Ishikawa (cell line): ENCODE measurements at regions not wholly inside any gene's neighbourhood (a gene's known extent, or its start where the extent isn't known, plus 50 kb on each side); places are given as distances from the start of the nearest gene placed in this dataset.

ENCODE experiments used
- CEBPB ChIP-seq: IDR thresholded peaks from 2 replicates; pipeline ENCODE4 v1.6.1; 2012
- CREB1 ChIP-seq: IDR thresholded peaks from 2 replicates; pipeline ENCODE4 v1.6.1; 2012; ENCODE audit warnings: low read depth
- EGR1 ChIP-seq: IDR thresholded peaks from 2 replicates; pipeline ENCODE4 v1.6.1; 2012
- EP300 ChIP-seq: IDR thresholded peaks from 2 replicates; pipeline ENCODE4 v1.6.1; 2012; ENCODE audit warnings: borderline replicate concordance
- FOXM1 ChIP-seq: IDR thresholded peaks from 2 replicates; pipeline ENCODE4 v1.6.1; 2012; ENCODE audit warnings: low read depth, borderline replicate concordance
- MAX ChIP-seq: IDR thresholded peaks from 2 replicates; pipeline ENCODE4 v1.6.1; 2012
- NFIC ChIP-seq: IDR thresholded peaks from 2 replicates; pipeline ENCODE4 v1.6.1; 2012
- RAD21 ChIP-seq: IDR thresholded peaks from 2 replicates; pipeline ENCODE4 v1.6.1; 2012; ENCODE audit warnings: low read depth
- REST ChIP-seq: IDR thresholded peaks from 2 replicates; pipeline ENCODE4 v1.6.1; 2012; ENCODE audit warnings: low read depth, mild to moderate bottlenecking
- TAF1 ChIP-seq: IDR thresholded peaks from 2 replicates; pipeline ENCODE4 v1.6.1; 2012; ENCODE audit warnings: low read depth, mild to moderate bottlenecking
- TCF12 ChIP-seq: IDR thresholded peaks from 2 replicates; pipeline ENCODE4 v1.6.1; 2012; ENCODE audit warnings: low read depth
- TEAD4 ChIP-seq: IDR thresholded peaks from 2 replicates; pipeline ENCODE4 v1.6.1; 2012
- USF1 ChIP-seq: IDR thresholded peaks from 2 replicates; pipeline ENCODE4 v1.6.1; 2012
- YY1 ChIP-seq: IDR thresholded peaks from 2 replicates; pipeline ENCODE4 v1.6.1; 2012; ENCODE audit warnings: low read depth
- ZBTB7A ChIP-seq: IDR thresholded peaks from 2 replicates; pipeline ENCODE4 v1.6.1; 2012; ENCODE audit warnings: low read depth

GRCh38 chr4:124191329-124191728 is 521.2 kb downstream of the ANKRD50 start:
- TF ChIP-seq MAX (no peak), EP300 (no peak), REST (no peak), CEBPB (no peak), NFIC (no peak), RAD21 (no peak), EGR1 (no peak), ZBTB7A (no peak)

- TF ChIP-seq MAX, result no peak
- no peak for TF ChIP-seq YY1
- TF ChIP-seq EGR1, result no peak
- TF ChIP-seq RAD21, result no peak
- no peak for TF ChIP-seq TEAD4
- no peak for TF ChIP-seq NFIC
- no peak for TF ChIP-seq REST
- no peak for TF ChIP-seq CEBPB
- TF ChIP-seq CREB1, result no peak
- TF ChIP-seq FOXM1, result no peak
- TF ChIP-seq USF1, result no peak
- TF ChIP-seq TAF1, result no peak
Observed at GRCh38 chr4:124192544-124192943, 520.0 kb downstream of the ANKRD50 start.

- TF ChIP-seq EGR1 (no peak), TEAD4 (no peak), TAF1 (no peak), USF1 (no peak), REST (no peak), NFIC (no peak), CEBPB (no peak), ZBTB7A (no peak), CREB1 (no peak)
Observed at GRCh38 chr4:124199185-124199584, 513.3 kb downstream of the ANKRD50 start.

- TF ChIP-seq YY1 (no peak), MAX (no peak), USF1 (no peak), EP300 (no peak), RAD21 (no peak), CEBPB (no peak), ZBTB7A (no peak), CREB1 (no peak), NFIC (no peak)
Observed at GRCh38 chr4:124199755-124200154, 512.8 kb downstream of the ANKRD50 start.

GRCh38 chr4:124201636-124202035 is 510.9 kb downstream of the ANKRD50 start:
- no peak for TF ChIP-seq CEBPB
- no peak for TF ChIP-seq TCF12
- TF ChIP-seq MAX, result no peak
- no peak for TF ChIP-seq NFIC
- no peak for TF ChIP-seq TEAD4
- TF ChIP-seq ZBTB7A, result no peak
- no peak for TF ChIP-seq YY1
- no peak for TF ChIP-seq EP300
- TF ChIP-seq CREB1, result no peak
